Stimulated activated CD4-positive, alpha-beta T cell treated with anti-CD3 and anti-CD28 coated beads, Interleukin-4, amount 100 ng/mL, for 48 hours (primary cell): ENCODE measurements at regions not wholly inside any gene's neighbourhood (a gene's known extent, or its start where the extent isn't known, plus 50 kb on each side); places are given as distances from the start of the nearest gene placed in this dataset.
"Not testable (repeated sequence)": the region's sequence is repeated elsewhere in the genome, so short reads cannot be mapped to it uniquely, and the experiment has no call there.

ENCODE experiments used
- DNase-seq, 2 donors: peaks; one replicate each; pipeline ENCODE4 v3.0.0-alpha.2; 2020; ENCODE audit warnings: low read depth in 2 of 2

DNA sequence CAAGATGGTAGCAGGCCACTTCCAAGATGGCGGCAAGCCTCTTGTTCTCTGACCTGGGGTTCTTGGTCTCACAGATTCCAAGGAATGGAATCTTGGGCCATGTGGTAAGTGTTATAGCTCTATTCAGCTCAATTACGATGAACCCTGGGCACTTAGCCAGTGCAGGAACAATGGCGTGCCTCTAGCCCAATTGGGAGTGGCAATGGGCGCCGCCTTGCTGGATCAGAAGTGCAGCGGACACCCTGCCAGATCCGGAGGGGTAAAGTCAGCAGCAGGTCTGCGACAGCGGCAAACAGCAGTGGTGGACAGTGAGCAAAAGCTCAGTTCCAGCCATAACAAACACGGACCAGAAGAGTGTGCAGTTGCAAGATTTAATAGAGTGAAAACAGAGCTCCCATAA, 263.2 kb upstream of the SEMA3C start:
- DNase-seq: not testable (repeated sequence)

DNA sequence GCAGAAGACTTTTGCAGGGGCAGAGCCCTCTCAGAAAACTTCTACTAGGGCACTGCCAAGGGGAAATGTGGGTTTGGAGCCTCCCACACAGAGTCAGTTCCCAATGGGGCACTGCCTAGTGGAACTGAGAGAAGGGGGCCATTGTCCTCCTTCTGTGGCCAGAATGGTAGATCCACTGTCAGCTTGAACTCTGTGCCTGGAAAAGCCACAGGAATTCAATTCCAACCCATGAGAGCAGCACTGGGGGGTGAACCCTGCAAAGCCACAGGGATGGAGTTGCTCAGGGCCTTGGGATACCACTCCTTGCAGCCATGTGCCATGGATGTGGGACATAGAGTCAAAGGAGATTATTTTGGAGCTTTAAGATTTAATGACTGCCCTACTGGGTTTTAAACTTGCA, 262.2 kb upstream of the SEMA3C start:
- no peak for DNase-seq

DNA sequence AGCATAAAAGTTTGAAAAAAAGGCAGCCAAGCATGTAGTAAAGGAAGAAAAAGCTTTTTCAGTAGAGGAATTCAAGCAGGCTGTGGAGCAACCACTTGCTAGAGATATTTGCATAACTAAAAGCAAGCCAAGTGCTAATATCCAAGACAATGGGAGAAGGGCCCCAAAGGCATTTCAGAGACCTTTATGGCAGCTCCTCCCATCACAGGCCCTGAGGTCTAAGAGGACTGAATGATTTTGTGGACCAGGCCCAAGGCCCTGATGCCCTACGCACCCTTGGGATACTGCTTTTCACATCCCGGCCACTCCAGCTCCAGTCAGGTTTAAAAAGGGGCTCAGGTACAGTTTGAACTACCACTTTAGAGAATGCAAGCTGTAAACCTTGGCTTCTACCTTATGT, 261.7 kb upstream of the SEMA3C start:
- DNase-seq: no peak

DNA sequence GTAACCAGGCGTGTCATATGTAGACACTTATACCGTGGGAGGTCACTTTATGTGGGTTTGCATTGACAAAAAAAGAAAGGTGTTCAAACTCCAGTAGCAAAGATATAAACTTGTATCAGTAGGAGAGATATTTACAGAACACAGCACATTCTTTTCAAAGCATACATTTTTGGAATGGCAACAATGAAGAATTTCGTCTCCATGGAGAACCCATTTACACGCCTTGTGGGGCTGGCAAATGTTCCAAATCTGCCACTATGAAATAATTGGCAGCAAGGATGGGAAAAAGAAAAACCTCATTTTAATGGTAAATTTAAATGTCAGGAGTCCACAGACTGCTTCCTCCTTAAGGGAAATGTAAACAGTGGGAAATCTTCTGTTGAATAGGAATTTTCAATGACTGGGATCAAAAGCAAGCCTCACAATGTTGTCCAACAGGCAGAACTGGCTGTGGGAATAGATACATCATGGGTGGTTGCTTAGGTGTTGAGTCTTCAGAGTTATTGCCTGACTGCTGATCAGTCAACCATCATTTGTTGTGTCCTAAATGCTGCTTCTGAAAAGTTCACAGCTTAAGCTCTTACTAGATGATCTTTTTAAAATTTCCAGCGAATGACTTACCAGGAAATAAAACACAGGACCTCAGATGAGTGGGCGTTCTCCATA, 256.6 kb upstream of the SEMA3C start:
- no peak for DNase-seq

DNA sequence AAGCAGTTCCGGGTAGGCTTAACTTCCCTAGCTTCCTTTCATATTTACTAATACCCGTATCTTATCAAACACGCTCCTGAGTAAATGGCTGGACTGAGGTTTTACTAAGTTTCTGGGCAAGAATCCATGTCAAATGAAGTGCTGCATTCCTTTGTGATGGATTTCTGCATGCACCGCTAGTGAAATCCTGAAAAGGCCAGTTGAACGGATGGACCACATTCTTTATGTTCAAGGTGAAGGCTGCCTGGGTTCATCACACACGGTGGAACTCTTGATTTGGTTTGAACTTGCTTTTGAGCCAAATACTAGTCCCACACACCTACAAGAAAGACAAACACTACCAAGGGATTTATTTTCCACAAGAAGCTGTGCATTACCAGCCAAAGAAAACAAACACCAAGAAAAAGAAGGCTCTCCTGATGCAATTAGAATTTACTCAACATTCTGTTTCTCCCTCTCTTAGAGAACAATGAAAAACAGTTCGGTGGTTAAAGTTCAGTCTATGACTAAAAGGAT, 255.0 kb upstream of the SEMA3C start:
- no peak for DNase-seq

DNA sequence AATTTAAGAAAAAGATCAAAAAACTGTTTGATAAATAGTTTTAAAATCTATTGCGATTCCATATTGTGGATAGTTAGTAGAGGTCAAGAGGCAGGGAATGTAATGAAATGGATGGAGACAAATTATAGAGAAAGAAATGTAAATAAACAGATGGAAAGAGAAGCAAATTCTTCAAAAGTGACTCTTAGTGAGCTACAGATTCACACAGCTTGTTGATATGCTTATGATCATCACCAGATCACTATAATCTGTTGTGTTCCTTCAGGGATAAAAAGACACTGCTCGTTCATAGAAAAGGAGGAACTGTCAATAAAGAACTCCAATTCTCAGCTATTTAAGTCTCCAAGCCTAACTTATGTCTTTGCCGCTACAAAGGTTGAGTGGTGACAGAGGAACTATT, 251.4 kb upstream of the SEMA3C start:
- DNase-seq: no peak

GRCh38 chr7:81167934-81168333, 249.1 kb upstream of the SEMA3C start:
- DNase-seq: no peak

DNA sequence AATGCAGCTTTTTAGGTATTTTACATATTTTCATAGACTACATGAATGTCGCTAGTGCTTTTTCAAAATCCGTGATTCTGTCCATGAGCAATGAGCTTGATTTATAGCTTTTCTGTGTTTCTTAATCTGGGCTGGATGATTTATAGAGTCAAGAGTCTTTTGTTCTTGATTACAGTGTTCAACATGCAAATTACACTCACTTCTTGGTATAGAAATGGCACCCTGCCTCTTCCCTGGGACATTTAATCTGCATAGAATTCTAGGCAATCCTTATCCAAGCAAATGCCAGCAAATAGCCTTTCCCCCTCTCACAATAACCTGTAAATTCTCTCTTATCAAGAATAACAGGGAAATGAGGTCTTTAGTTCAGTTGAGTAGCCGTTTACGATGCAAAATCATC, 246.2 kb upstream of the SEMA3C start:
- no peak for DNase-seq

GRCh38 chr7:81162771-81163525, 244.1 kb upstream of the SEMA3C start:
- DNase-seq: no peak

DNA sequence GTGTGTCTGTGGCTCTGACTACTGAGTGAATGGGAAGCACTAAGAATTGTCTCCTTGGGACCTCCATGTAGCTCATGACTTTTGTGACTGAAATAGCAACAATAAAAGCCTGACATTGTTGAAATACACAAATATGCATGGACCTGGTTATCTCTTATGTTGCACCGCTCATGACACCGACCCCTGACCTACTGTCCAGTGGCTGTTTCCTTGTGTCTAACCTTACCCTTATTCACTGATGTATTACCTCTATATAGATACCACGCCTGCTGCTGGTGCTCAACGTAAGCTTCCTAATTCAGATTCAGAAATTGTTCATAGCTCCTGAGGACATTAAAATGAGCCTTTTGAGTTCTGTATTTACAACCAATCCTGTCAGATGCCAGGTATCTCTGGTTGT, 243.4 kb upstream of the SEMA3C start:
- DNase-seq: no peak

- no peak for DNase-seq
Measured at GRCh38 chr7:81161451-81162075, 242.7 kb upstream of the SEMA3C start.

DNA sequence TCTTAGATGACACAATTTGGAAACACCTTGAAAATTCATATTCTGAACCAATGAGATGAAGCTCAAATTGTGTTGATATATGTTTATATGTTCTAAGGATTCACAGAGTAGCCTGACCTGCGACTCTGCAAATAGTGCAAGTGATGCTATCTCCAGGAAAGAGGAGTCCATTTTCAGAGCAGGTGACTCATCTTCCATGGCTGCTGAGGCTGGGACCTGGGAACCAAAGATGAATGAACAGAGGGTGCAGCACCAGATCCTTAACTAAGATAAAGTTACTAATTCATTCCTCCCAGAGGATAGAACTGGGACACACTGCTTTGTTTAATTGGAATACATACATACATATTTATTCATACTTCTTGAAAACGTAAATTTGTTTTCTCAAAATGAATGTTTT, 240.6 kb upstream of the SEMA3C start:
- no peak for DNase-seq

- DNase-seq: no peak
Measured at GRCh38 chr7:81158189-81158588, 239.3 kb upstream of the SEMA3C start.

DNA sequence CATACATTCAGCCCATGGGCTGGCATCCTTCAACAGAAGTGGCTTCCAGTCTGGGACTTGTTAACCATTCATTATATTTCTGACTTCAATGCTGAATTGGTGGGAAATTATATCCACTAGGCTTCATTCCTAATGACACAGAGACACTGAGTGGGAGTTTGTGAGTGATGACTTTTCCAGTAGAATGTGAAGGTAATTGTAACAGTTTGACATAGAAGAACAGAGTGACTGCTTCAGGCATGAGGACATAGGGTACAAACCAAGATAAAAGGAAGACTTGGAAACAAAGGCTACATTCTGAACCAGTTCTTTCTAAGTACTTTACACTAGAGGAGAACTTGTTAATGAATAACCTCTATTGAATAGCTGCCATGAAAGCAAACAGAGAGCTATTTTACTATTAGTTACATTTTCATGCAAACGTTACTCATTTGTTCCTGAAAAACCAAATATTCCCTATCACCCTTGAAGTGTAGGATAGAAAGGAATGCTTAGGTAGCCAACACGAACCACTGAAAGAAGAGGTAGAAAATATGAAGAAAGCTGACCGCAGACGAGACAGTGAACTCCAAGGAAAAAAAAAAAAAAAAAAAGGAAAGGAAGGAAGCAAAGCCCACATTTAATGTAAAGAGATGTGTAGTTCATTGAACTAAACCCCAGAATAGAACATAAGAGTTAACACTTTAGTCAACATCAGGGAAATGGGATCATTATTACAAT, 237.0 kb upstream of the SEMA3C start:
- no peak for DNase-seq

GRCh38 chr7:81154565-81154964, 235.7 kb upstream of the SEMA3C start:
- no peak for DNase-seq

DNA sequence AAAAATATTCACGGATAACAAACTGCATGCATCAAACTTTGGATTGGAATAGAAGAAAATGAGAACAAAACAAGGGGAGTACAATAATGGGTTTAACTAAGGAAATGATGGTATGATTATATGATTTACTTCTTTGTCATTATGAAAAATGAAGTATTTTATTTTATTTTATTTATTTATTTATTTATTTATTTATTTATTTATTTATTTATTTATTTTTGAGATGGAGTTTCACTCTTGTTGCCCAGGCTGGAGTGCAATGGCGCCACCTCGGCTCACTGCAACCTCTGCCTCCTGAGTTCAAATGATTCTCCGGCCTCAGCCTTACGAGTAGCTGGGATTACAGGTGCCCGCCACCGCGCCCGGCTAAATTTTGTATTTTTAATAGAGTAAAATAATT, 234.1 kb upstream of the SEMA3C start:
- not testable (repeated sequence) for DNase-seq

GRCh38 chr7:81150951-81151361, 232.1 kb upstream of the SEMA3C start:
- no peak for DNase-seq

- no peak for DNase-seq
Measured at GRCh38 chr7:81143856-81144255, 225.0 kb upstream of the SEMA3C start.

DNA sequence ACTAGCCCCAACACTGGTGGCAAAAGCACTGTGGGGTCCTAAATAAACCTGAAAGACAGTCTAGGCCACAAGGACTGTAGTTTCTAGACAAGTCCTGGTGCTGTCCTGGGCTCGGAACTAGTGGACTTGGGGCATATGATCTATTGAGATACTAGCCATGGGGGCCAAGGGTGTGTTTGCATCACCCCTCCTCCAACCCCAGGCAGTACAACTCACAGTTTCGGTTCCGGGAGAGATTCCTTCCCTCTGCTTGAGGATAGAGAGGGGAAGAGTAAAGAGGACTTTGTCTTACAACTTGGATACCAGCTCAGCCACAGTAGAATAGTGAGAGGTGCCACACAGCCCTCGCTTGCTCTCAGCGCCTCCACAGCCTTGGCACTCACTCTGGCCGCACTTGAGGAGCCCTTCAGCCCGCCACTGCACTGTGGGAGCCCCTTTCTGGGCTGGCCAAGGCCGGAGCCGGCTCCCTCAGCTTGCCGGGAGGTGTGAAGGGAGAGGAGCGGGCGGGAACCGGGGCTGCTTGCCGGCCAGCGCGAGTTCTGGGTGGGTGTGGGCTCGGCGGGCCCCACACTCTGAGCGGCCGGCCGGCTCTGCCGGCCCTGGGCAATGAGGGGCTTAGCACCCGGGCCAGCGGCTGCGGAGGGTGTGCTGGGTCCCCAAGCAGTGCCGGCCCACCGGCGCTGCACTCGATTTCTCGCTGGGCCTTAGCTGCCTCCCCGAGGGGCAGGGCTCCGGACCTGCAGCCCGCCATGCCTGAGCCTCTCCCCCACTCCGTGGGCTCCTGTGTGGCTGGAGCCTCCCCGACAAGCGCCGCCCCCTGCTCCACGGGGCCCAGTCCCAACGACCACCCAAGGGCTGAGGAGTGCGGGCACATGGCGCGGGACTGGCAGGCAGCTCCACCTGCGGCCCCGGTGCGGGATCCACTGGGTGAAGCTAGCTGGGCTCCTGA, 222.7 kb upstream of the SEMA3C start:
- not testable (repeated sequence) for DNase-seq

DNA sequence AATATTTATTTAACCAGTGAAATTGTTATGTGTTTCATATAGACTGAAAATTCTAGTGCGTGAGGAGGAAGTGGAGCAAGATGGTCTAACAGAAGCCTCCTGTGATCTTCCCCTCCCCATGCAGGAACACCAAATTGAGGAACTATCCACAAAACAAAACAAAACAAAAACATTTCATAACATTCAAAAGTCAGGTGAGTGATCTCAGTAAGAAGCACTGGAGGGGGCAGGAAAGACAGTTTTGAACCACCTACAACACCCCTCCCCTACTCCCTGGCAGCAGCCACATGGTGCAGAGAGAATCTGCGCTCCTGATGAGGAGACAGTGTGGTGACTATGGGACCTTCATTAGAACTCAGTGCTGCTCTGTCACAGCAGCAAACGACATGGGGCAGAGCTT, 221.9 kb upstream of the SEMA3C start:
- DNase-seq: no peak

DNA sequence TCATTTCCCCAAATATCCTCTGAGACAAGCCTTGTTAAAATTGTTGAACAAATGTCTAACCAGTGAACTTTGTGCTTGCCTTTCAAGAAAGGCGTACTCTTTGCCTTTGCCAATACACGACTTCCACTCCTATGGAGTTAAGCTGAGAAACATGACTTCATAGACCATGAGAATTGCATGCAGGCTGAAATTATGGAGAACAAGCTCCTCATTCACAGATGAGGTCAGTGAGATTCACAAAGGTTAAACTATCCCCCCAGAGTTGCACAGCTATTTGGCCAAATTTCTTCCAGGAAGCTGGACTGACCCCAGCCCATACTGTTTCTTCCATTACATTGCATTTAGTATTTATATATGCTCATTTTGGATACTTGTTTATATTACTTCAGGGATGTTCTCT, 221.4 kb upstream of the SEMA3C start:
- no peak for DNase-seq
